Skeletal muscle cell (primary cell): ENCODE measurements at regions not wholly inside any gene's neighbourhood (a gene's known extent, or its start where the extent isn't known, plus 50 kb on each side); places are given as distances from the start of the nearest gene placed in this dataset.
"Not testable (repeated sequence)": the region's sequence is repeated elsewhere in the genome, so short reads cannot be mapped to it uniquely, and the experiment has no call there.

Experiments
- DNase-seq: peaks from one replicate; pipeline ENCODE4 v3.0.0-alpha.2; 2010; ENCODE audit warnings: low read depth
- H3K4me3 ChIP-seq: 2 replicates; pipeline ENCODE4 v1.5.1; 2011; ENCODE audit warnings: low read depth, mild to moderate bottlenecking, control low read depth, low read length, moderate library complexity

GRCh38 chr6:8187209-8187608, 84.9 kb upstream of the EEF1E1 start:
- no peak overlapping the region for H3K4me3 ChIP-seq
- no peak for DNase-seq

DNA sequence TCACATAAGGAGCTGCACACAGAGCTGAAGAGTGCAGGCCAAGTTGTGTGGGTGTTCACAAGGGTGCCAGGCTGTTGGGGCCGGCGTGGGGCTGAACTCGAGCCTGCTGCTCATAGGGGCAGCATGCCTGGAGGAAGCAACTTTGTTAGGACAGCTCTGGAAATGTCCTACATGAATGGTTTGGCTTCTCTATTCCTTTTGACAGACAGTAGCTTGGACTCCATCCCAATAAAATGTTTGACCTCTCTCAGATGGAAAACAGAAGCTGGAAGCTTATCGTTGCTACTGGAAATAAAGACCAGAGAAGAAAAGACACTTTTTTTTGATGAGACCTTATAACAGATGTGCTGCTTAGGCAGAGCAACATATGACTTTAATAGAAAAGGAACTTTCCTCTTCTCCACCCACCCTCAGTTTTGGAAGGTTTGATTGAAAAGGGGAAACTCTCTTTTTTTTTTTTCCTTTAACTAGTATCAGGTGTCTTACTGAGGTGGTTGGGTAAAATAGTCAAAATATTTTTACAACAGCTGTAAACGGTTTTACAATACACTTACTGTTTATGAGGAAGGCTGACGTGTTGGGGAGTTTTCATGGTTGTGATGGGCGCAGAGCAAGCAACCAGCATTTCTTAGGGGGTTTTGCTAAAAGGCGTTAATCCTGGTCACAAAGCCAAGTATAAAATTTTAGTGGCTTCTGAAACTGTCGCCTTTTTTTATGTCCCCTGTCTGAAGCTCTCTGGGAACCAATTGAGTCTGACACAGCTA, 80.7 kb upstream of the EEF1E1 start:
- no peak overlapping the region for H3K4me3 ChIP-seq
- no peak for DNase-seq

DNA sequence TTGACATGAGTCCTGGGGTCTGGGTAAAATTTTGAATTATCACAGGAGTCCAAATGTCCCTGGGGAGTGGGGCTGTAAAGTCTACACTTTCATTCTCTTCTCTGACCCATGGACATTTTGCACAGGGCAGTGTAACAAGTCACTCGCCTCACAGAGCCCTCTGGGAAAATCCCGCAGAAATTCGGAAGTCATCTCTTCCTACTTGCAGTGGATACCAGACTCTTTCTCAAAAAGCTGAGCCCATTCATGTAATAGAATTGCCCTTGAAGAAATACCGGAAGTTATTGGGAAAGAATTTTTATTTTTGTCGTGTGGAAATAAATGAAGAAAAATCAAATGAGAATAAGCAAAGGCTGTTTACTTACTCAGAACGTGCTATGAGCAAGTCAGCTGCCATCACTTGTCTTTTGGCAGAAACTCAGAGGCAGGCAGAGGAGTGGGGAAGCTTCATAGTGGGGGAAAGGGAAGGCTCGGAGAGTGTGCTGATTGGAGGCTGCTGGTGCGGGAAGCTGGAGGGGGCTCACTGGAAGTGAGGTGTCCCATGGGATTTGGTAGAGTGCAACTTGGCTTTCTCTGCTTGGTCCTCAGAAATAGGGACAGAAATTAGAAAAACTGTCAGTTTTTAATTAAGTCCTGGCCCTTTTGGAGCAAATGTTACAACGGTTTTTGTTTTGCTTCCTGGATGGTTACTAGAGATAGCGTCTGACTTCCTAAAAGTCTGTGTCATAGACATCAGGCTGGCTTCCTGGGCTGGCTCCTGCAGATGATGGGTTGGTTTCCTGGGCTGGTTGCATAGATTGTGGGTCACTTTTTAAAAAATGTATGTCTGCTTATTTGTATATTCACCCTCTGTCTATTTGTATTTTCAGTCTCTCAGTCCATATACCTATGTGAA, 79.8 kb upstream of the EEF1E1 start:
- no peak for DNase-seq
- H3K4me3 ChIP-seq = no peak overlapping the region

DNA sequence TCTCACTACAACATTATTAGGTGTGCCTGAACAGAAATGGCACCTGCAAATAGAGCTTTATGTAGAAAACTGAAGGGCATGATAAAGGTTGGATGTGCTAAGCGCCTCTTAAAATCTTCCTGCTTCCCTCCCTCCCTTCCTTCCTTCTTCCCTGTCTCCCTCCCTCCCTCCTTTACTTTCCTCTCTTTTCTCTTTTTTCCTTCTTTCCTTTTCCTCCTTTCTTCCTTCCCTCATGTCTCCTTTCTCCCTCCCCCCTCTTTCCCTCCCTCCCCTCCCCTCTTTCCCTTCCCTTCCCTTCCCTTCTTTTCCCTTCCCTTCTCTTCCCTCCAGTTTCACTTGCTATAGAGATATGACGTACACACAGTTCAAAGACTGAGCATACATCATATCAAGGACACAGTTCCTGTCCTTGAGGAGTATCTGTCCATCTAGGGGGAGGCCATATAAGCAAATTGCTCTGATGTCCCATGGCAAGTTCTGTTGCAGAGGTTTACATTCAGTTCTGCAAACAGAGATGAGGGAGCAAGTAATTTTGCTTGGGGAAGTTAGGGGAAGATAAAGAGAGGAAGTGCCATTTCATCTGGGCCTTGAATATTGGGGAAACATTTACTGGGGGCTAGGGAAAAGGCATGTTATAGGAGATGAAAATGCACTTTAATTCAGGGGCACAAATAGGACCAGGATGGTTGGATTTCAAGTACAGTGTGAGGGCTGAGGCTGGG, 79.0 kb upstream of the EEF1E1 start:
- no peak overlapping the region for H3K4me3 ChIP-seq
- no peak for DNase-seq

DNA sequence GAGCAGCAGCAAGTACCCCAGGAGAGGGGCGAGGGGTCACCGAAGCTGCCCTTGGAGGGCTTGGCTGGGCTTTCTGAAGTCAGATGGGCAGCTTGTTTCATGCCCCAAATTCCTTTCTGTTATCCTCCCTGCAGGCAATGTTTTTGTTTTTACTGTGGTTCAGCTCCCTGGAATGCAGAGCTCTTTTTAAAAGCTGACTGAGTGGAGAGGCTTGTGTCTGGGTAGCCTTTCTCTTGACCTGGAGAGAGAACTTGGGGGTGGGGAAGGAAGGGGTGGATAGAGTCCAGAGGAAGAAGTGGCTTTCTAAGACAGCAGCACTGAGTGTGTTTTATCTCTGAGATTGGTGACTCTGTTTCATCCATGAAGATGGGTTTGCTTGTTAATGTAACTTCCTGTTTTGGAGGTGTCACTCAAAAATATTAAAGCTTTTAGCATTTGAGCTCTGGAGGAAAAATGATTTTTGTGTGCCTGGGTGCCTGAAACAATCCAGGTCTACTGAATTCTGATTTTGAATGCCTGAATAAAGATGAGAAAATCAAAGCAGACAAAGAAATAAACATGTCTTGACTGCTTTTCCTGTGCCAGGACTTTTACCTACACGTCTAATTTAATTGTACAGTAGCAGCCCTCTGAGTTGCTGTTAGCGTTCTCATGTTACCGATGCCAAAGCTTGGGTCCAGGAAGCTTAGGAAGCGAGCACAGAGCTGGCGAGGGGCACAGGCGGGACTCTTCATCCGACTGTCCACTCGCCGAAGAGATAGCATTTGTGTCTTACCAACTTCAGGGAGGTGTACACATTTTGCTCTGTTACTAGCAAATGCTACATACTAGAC, 78.2 kb upstream of the EEF1E1 start:
- no peak overlapping the region for H3K4me3 ChIP-seq
- DNase-seq = peak; percentile 55

DNA sequence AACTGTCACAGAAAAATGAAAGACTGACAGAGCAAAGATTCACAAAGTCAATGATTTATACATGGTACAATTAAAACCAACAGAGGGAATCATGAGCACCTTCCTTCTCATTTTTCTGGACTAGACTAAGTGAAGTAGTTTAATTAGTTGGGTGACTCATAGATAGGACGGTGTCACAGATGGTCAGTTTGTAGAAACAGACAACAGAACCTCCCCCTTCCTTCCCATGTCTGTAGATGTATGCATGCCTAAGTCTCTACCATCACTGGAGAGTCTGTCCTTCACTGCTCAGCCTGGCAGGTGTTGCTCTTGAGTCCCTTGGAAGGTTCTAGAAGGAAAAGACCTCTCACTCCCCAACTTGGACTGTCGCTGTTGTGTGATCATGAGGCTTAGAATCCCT, 75.4 kb upstream of the EEF1E1 start:
- H3K4me3 ChIP-seq = no peak overlapping the region
- DNase-seq = no peak

GRCh38 chr6:8175046-8175777, 72.9 kb upstream of the EEF1E1 start:
- H3K4me3 ChIP-seq = no peak overlapping the region
- DNase-seq = no peak

DNA sequence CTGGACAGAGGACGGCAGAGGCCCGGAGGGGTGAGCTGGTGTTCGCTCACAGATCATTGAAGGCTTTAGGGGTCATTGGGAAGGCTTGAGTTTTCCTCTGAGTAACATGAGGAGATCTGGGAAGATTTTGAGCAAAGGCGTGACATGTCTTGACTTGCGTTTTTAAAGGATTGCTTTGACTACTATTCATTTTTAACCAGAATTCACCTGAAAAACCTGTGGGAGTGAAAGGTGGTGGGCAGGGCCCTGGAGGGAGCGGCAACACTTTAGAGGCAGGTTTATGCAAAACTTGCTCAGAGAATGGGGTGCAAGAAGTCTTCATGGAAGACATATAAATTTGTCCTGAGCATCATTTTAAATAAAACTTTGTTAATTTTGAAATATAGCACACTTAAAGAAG, 72.2 kb upstream of the EEF1E1 start:
- DNase-seq = no peak
- no peak overlapping the region for H3K4me3 ChIP-seq

DNA sequence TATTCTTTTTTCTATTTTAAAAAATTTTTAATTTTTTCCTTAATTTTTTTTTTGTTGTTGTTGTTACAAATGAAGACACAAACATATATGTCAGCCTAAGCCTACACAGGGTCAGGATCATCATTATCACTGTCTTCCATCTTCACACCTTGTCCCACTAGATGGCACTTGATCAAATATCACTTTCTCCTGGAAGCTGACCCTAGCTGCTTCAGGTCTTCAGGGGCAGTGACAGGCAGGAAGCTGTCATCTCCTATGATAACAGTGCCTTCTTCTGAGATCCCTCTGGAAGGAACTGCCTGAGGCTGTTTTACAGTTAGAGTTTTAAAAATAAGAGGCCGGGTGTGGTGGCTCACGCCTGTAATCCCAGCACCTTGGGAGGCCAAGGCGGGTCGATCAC, 70.2 kb upstream of the EEF1E1 start:
- no peak for DNase-seq
- no peak overlapping the region for H3K4me3 ChIP-seq

DNA sequence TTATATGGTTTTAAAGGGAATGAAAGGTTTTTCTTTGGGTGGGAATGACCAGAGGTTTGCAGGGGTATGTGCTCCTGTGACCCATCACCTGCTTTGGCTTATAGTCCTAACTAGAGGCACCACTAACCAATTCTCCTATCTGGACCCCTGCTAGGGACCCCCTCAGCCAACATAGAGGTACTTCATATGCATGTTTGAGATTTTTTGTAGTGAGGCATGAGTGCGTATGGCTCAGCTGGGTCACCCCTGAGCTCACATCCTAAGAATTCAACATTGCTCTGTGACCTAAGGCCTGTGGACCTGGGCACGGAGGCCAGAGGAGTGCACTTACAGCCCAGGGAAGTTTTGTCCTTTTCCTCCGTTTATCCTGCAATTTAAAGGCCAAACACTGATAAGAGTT, 68.4 kb upstream of the EEF1E1 start:
- no peak overlapping the region for H3K4me3 ChIP-seq
- DNase-seq = no peak

GRCh38 chr6:8170245-8170644, 67.9 kb upstream of the EEF1E1 start:
- H3K4me3 ChIP-seq = no peak overlapping the region
- no peak for DNase-seq

DNA sequence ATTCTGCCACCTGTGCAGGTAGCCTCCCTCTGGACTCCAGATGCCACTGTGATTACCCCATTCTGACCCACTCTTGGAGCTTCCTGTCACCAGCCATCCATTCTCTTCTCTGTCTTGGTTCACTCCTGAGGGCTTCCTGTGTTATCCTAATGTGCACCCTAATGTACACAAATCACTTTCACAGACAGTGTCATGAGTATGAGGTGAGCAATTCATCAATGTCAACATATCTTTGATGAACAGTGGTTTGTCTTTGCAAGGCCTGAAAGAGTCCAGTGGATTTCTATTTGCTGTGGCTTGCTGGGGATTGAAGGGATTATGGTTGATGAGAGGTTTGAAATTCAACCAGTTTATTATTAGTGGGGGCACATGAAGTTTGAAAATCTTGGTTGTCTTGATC, 63.8 kb upstream of the EEF1E1 start:
- H3K4me3 ChIP-seq = no peak overlapping the region
- DNase-seq = no peak

GRCh38 chr6:8165008-8165407, 62.7 kb upstream of the EEF1E1 start:
- not testable (repeated sequence) for DNase-seq, H3K4me3 ChIP-seq

DNA sequence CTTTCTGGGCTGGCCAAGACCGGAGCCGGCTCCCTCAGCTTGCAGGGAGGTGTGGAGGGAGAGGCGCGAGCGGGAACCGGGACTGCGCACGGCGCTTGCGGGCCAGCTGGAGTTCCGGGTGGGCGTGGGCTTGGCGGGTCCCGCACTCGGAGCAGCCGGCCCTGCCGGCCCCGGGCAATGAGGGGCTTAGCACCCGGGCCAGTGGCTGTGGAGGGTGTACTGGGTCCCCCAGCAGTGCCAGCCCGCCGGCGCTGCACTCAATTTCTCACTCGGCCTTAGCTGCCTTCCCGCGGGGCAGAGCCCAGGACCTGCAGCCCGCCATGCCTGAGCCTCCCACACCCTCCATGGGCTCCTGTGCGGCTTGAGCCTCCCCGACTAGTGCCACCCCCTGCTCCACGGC, 61.9 kb upstream of the EEF1E1 start:
- DNase-seq, H3K4me3 ChIP-seq: not testable (repeated sequence)

DNA sequence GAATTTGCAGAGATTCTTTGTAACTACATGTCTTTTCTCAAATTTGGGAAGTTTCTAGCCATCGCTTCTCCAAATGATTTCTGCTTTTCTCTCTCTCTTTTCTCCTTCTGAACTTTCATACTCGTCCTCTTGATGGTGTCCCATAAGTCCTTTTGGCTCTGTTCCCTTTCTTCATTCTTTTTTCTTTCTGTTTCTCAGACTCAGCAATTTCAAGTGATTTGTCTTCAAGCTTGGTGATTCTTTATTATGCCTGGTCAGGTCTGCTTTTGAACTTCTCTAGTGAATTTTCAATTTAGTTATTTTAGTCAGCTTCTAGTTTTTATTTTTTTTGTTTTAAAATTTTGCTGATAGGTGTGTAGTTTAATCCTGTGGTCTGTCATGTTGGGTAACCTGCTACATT, 57.6 kb upstream of the EEF1E1 start:
- no peak for DNase-seq
- H3K4me3 ChIP-seq = no peak overlapping the region

DNA sequence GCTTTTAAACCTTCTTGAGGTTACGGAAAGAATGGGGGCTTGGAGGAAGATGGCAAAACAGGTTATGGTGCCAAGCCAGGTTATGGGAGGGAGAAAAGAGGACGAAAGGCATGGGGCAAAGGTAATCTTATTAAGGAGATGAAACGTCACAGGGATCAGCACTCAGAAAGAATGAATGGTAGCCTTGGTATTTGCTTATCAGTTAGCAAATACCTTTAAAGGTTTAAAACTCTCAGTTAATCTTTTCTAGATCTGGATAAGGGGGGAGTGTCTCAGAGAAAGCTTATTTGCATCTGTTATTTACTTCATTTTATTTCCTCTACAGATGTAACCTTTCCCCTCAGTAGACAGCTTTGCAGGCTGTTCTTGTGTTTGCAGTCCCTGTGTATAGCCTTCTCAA, 55.5 kb upstream of the EEF1E1 start:
- no peak for DNase-seq
- H3K4me3 ChIP-seq = no peak overlapping the region

GRCh38 chr6:8155259-8156012, 53.1 kb upstream of the EEF1E1 start:
- DNase-seq = no peak
- no peak overlapping the region for H3K4me3 ChIP-seq
